Activated CD8-positive, alpha-beta T cell treated with anti-CD3 and anti-CD28 coated beads for 36 hours (primary cell): ENCODE measurements at regions not wholly inside any gene's neighbourhood (a gene's known extent, or its start where the extent isn't known, plus 50 kb on each side); places are given as distances from the start of the nearest gene placed in this dataset.
"Not testable (repeated sequence)": the region's sequence is repeated elsewhere in the genome, so short reads cannot be mapped to it uniquely, and the experiment has no call there.

Experiments
- ATAC-seq: fragments of 200-7000 bp; cut with Tn5 transposase; one replicate; pipeline ENCODE4 v1.10.0; 2021; ENCODE audit warnings: mild to moderate bottlenecking, moderate library complexity
- CTCF ChIA-PET: fragments of 350-600 bp; sonication (Branson Sonifier 250); formaldehyde crosslinking; loops from one replicate; lab custom pipeline; 2021; ENCODE audit warnings: antibody characterized with exemption; lab: Charles Lee
- POLR2A ChIA-PET: fragments of 350-600 bp; sonication (Branson Sonifier 250); formaldehyde crosslinking; loops from one replicate; lab custom pipeline; 2021; ENCODE audit warnings: antibody characterized with exemption; lab: Charles Lee
- DNase-seq: peaks from one replicate; pipeline ENCODE4 v3.0.0-alpha.2; 2020
- H3K27ac Mint-ChIP-seq: one replicate; pipeline ENCODE4 v1.8.0; 2021; ENCODE audit warnings: mild to moderate bottlenecking, mixed read lengths
- H3K27me3 Mint-ChIP-seq: one replicate; pipeline ENCODE4 v1.8.0; 2021; ENCODE audit warnings: mixed read lengths
- H3K36me3 Mint-ChIP-seq: one replicate; pipeline ENCODE4 v1.8.0; 2021; ENCODE audit warnings: low read depth, mixed read lengths
- H3K4me1 Mint-ChIP-seq: one replicate; pipeline ENCODE4 v1.8.0; 2021; ENCODE audit warnings: low read depth, mixed read lengths
- H3K4me3 Mint-ChIP-seq: one replicate; pipeline ENCODE4 v1.8.0; 2021; ENCODE audit warnings: mild to moderate bottlenecking, moderate library complexity, mixed read lengths
- H3K9me3 Mint-ChIP-seq: one replicate; pipeline ENCODE4 v1.8.0; 2021; ENCODE audit warnings: mixed read lengths
- CTCF ChIP-seq: fragments of 200-600 bp; IDR thresholded peaks from one replicate; pipeline ENCODE4 v1.8.0; 2022; ENCODE audit warnings: antibody characterized with exemption, mild to moderate bottlenecking
- intact Hi-C: fragments of 100-400 bp; cut with micrococcal nuclease; formaldehyde crosslinking; loops from one replicate; pipeline ENCODE4 v1.10.0; 2022

DNA sequence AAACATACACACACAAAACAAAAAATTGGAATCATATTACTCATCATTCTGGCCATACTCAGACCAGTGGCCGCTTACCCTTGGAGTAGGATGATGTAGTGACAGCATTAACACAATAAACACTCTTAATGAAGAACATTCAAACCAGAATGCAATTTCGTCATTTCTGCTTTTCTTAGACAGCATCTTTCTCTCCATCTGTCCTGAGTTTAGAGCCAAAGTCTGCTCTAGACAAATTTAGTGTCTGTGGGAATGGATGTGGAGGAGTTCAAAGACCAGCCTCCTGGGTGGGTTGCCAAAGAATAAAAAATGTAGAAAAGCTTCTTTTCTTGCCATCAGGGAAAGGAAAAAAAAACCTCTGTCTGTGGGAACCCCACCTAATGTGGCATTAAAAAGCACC, 212.4 kb upstream of the POU1F1 start:
- intact Hi-C loops: no loop called here
- no peak for DNase-seq
- H3K27me3 Mint-ChIP-seq: no peaks in the 10 kb centered on the region
- ChIA-PET POLR2A (no interaction called here), CTCF (no interaction called here)
- TF ChIP-seq CTCF: no peak
- H3K4me3 Mint-ChIP-seq: no peak overlapping the region
- no peak overlapping the region for H3K27ac Mint-ChIP-seq
- H3K4me1 Mint-ChIP-seq: no peaks in the 10 kb centered on the region
- no peaks in the 10 kb centered on the region for H3K36me3 Mint-ChIP-seq
- no peak for ATAC-seq
- H3K9me3 Mint-ChIP-seq: peaks cover 2% of the 10 kb centered on the region

GRCh38 chr3:87486635-87487034, 210.3 kb upstream of the POU1F1 start:
- H3K36me3 Mint-ChIP-seq, ATAC-seq, H3K9me3 Mint-ChIP-seq, H3K4me3 Mint-ChIP-seq, H3K4me1 Mint-ChIP-seq, intact Hi-C loops, POLR2A ChIA-PET, H3K27ac Mint-ChIP-seq, H3K27me3 Mint-ChIP-seq: not testable (repeated sequence)
- CTCF ChIA-PET: interaction anchor here (1.1 kb wide), 1 partner anchor 16 kb away, joined by 3 read pairs; no protein-coding TSS in a partner anchor
- peak; percentile 16 for DNase-seq

DNA sequence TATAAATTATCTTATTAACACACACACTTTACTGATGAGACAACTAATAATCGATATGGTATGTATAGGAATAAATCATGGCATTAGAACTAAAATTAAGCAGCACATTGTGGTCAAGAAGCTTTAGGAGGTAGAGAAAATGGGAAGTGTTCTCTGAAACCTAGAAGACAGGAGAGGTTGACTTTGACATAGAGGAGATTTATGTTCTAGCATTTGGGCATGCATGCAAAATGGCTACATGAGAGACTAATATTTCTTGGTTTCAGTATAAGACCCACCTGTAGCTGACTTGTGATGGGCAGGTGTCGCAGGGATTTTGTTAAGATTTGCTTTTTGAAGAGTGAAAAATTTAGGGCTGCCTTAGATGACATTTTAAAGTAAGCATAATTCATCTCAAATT, 209.7 kb upstream of the POU1F1 start:
- ATAC-seq: no peak
- Mint-ChIP-seq H3K9me3 (peaks cover 2% of the 10 kb centered on the region), H3K4me1 (no peaks in the 10 kb centered on the region), H3K27me3 (no peaks in the 10 kb centered on the region), H3K27ac (no peak overlapping the region), H3K4me3 (no peak overlapping the region), H3K36me3 (no peaks in the 10 kb centered on the region)
- DNase-seq: no peak
- ChIA-PET CTCF (no interaction called here), POLR2A (no interaction called here)
- no peak for TF ChIP-seq CTCF
- intact Hi-C loops: no loop called here

DNA sequence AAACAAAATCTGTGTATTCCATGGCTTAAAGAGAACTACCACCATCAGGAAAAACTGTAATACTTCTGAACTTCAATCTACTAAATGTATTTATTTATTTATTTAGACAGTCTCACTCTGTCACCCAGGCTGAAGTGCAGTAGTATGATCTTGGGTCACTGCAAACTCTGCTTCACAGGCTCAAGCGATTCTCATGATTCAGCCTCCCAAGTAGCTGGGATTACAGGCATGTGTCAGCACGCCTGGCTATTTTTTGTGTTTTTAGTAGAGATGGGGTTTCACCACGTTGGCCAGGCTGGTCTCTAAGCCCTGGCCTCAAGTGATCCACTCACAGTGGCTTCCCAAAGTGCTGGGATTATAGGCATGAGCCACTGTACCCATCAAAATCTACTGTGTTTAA, 202.3 kb upstream of the POU1F1 start:
- H3K27me3 Mint-ChIP-seq: no peaks in the 10 kb centered on the region
- H3K4me1 Mint-ChIP-seq: no peaks in the 10 kb centered on the region
- ChIA-PET CTCF (no interaction called here), POLR2A (no interaction called here)
- ATAC-seq: no peak
- no peak overlapping the region for H3K4me3 Mint-ChIP-seq
- intact Hi-C loops: no loop called here
- no peaks in the 10 kb centered on the region for H3K36me3 Mint-ChIP-seq
- DNase-seq: no peak
- TF ChIP-seq CTCF: no peak
- H3K9me3 Mint-ChIP-seq: no peaks in the 10 kb centered on the region
- H3K27ac Mint-ChIP-seq: no peak overlapping the region

GRCh38 chr3:87473944-87474343, 197.6 kb upstream of the POU1F1 start:
- ATAC-seq: no peak
- H3K9me3 Mint-ChIP-seq: no peaks in the 10 kb centered on the region
- no peak overlapping the region for H3K4me3 Mint-ChIP-seq
- DNase-seq: no peak
- ChIA-PET POLR2A (no interaction called here), CTCF (no interaction called here)
- H3K27me3 Mint-ChIP-seq: no peaks in the 10 kb centered on the region
- intact Hi-C loops: no loop called here
- TF ChIP-seq CTCF: no peak
- H3K36me3 Mint-ChIP-seq: no peaks in the 10 kb centered on the region
- no peak overlapping the region for H3K27ac Mint-ChIP-seq
- no peaks in the 10 kb centered on the region for H3K4me1 Mint-ChIP-seq

GRCh38 chr3:87468938-87469337, 192.6 kb upstream of the POU1F1 start:
- CTCF ChIA-PET: no interaction called here
- TF ChIP-seq CTCF: no peak

More at GRCh38 chr3:87468938-87469337, 192.6 kb upstream of the POU1F1 start:
- no peak overlapping the region for H3K27ac Mint-ChIP-seq
- H3K27me3 Mint-ChIP-seq: no peaks in the 10 kb centered on the region
- DNase-seq (no peak), ATAC-seq (no peak)
- intact Hi-C loops: no loop called here
- POLR2A ChIA-PET: no interaction called here
- peaks cover 5% of the 10 kb centered on the region for H3K9me3 Mint-ChIP-seq
- H3K36me3 Mint-ChIP-seq: no peaks in the 10 kb centered on the region
- H3K4me3 Mint-ChIP-seq: no peak overlapping the region
- H3K4me1 Mint-ChIP-seq: no peaks in the 10 kb centered on the region
